Fibroblast of lung (primary cell): ENCODE measurements at regions not wholly inside any gene's neighbourhood (a gene's known extent, or its start where the extent isn't known, plus 50 kb on each side); places are given as distances from the start of the nearest gene placed in this dataset.

ENCODE experiments used
- DNase-seq, 2 donors: peaks; one replicate each; pipeline versions ENCODE4 v3.0.0 to v3.0.0-alpha.2; 2010; ENCODE audit warnings: low read depth in 2 of 2
- H2AFZ ChIP-seq: 2 replicates; pipeline ENCODE4 v1.5.1; 2012; ENCODE audit warnings: low read length, control low read depth, inconsistent platforms
- H3K27ac ChIP-seq: 2 replicates; pipeline ENCODE4 v1.5.1; 2011; ENCODE audit warnings: low read length, control low read depth; ENCODE audit not compliant: insufficient read depth
- H3K27me3 ChIP-seq: 2 replicates; pipeline ENCODE4 v1.5.1; 2011; ENCODE audit warnings: mild to moderate bottlenecking, low read length; ENCODE audit not compliant: control insufficient read depth, insufficient read depth
- H3K36me3 ChIP-seq: 2 replicates; pipeline ENCODE4 v1.5.1; 2011; ENCODE audit warnings: low read length; ENCODE audit not compliant: control insufficient read depth, insufficient read depth
- H3K4me1 ChIP-seq: 2 replicates; pipeline ENCODE4 v1.5.1; 2011; ENCODE audit warnings: low read length; ENCODE audit not compliant: control insufficient read depth, insufficient read depth; ENCODE audit errors: extremely low read depth
- H3K4me2 ChIP-seq: 2 replicates; pipeline ENCODE4 v1.5.1; 2011; ENCODE audit warnings: low read length, control low read depth; ENCODE audit not compliant: insufficient read depth; ENCODE audit errors: extremely low read depth
- H3K4me3 ChIP-seq, 4 experiments: fragments of 200-600 bp in 1 of 4; sonication (generic) in 1 of 4; replicated peaks in 1 of 4; 2 replicates each; pipeline ENCODE4 v1.5.1; 2011 to 2016; ENCODE audit warnings: low read length in 4 of 4, low read depth in 3 of 4, mild to moderate bottlenecking in 3 of 4, control low read depth in 2 of 4, inconsistent platforms in 1 of 4, mixed read lengths in 1 of 4; ENCODE audit not compliant: insufficient read depth in 1 of 4; ENCODE audit errors: control extremely low read depth in 1 of 4
- H3K79me2 ChIP-seq: 2 replicates; pipeline ENCODE4 v1.5.1; 2012; ENCODE audit warnings: mild to moderate bottlenecking, low read length, inconsistent platforms; ENCODE audit not compliant: control insufficient read depth, insufficient read depth
- H3K9ac ChIP-seq: 2 replicates; pipeline ENCODE4 v1.5.1; 2011; ENCODE audit warnings: mild to moderate bottlenecking, low read length, control low read depth; ENCODE audit not compliant: insufficient read depth
- H3K9me3 ChIP-seq: 2 replicates; pipeline ENCODE4 v1.5.1; 2012; ENCODE audit warnings: low read depth, low read length; ENCODE audit not compliant: control insufficient read depth, insufficient read depth
- H4K20me1 ChIP-seq: 2 replicates; pipeline ENCODE4 v1.5.1; 2011; ENCODE audit warnings: low read length; ENCODE audit not compliant: control insufficient read depth, insufficient read depth; ENCODE audit errors: extremely low read depth
- EZH2 ChIP-seq: IDR thresholded peaks from 2 replicates; pipeline ENCODE4 v1.5.1; 2012; ENCODE audit warnings: low read length, control low read depth, mild to moderate bottlenecking; ENCODE audit errors: missing control alignments
- TF ChIP-seq, protein P1 (sequence below), 2 donors: IDR thresholded peaks in 1 of 2; conservative IDR thresholded peaks in 1 of 2; 1 replicate in 1 of 2; 2 replicates in 1 of 2; pipeline ENCODE4 v1.5.1; 2011 to 2012; ENCODE audit warnings: low read length in 2 of 2, control low read depth in 1 of 2, inconsistent platforms in 1 of 2, low read depth in 1 of 2, mild to moderate bottlenecking in 1 of 2

DNA sequence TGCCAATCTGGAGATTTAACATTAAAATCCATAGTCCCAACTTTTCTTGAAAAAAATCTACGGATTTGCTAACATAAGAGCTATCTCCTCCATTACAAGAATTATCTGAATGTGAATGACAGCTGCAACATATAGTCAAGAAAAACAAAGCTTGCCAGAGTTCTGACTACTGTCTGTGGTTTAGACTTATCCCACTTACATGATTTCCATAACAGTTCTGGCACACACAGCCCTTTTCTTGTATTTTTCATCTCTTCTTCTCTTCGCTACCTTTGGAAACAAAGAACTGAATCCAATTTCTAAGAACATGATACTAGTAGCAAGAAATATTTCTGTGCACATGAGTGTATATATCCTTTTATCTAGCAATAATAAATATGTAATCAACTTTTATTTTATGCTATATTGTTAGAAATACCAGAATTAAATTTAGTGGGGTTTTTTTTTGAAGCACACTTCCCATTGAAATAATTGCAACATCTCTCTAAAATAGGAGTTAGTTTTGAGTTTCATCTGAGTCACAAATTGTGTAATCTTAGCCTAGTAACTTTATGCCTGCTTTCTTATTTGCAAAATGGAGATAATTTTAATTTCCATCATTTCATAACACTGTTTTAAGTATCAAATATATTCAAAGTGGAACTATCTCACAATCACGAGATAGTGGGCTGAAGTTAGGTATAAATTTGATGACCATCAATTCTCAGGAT is 1217.6 kb downstream of the JRKL start:
- Histone ChIP-seq H3K4me2 (no peak overlapping the region), H3K4me1 (no peaks in the 10 kb centered on the region), H3K36me3 (no peaks in the 10 kb centered on the region), H2AFZ (no peak overlapping the region), H3K27ac (no peak overlapping the region), H3K27me3 (no peaks in the 10 kb centered on the region), H3K79me2 (no peaks in the 10 kb centered on the region), H3K9me3 (no peaks in the 10 kb centered on the region), H4K20me1 (no peaks in the 10 kb centered on the region), H3K9ac (no peak overlapping the region), H3K4me3 (no peak overlapping the region)
- no peak for TF ChIP-seq EZH2
- TF ChIP-seq, protein P1, sequence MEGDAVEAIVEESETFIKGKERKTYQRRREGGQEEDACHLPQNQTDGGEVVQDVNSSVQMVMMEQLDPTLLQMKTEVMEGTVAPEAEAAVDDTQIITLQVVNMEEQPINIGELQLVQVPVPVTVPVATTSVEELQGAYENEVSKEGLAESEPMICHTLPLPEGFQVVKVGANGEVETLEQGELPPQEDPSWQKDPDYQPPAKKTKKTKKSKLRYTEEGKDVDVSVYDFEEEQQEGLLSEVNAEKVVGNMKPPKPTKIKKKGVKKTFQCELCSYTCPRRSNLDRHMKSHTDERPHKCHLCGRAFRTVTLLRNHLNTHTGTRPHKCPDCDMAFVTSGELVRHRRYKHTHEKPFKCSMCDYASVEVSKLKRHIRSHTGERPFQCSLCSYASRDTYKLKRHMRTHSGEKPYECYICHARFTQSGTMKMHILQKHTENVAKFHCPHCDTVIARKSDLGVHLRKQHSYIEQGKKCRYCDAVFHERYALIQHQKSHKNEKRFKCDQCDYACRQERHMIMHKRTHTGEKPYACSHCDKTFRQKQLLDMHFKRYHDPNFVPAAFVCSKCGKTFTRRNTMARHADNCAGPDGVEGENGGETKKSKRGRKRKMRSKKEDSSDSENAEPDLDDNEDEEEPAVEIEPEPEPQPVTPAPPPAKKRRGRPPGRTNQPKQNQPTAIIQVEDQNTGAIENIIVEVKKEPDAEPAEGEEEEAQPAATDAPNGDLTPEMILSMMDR (conservative IDR thresholded peaks at IDR 0.05 in 1 of 2, IDR thresholded peaks at IDR 0.05 in 1 of 2; ENCODE audit: low read depth in 1 of 2, low read length in 2 of 2): no peak
- peak; percentile 6 to 56 for DNase-seq

DNA sequence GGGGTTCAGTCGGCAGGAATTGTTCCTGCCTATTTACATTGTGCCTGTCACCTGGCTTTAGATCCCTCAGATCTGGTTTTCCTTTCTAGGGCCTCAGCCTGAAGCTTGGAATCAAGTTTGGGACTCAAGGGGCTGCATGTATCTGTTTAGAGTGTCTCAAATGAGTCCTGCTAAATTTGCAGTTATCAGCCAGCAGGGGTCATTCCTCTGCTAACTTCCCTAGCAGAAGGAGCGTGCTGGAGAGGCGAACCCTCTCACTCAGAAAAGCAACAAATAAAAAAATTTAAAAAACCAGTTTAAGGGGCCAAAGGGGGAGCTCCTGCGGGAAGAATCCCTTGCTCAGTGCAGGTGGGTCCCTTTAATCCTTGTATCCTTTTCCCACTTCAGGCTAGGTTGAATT is 1220.2 kb downstream of the JRKL start:
- Histone ChIP-seq H3K9ac (no peak overlapping the region), H3K27me3 (no peaks in the 10 kb centered on the region), H3K9me3 (no peaks in the 10 kb centered on the region), H3K36me3 (no peaks in the 10 kb centered on the region), H3K4me1 (no peaks in the 10 kb centered on the region), H3K4me2 (no peak overlapping the region), H3K4me3 (no peak overlapping the region), H3K27ac (no peak overlapping the region), H3K79me2 (no peaks in the 10 kb centered on the region), H2AFZ (no peak overlapping the region), H4K20me1 (no peaks in the 10 kb centered on the region)
- DNase-seq: peak in 1 of 2 donors; percentile 22
- TF ChIP-seq, protein P1 (conservative IDR thresholded peaks at IDR 0.05 in 1 of 2, IDR thresholded peaks at IDR 0.05 in 1 of 2; ENCODE audit: low read depth in 1 of 2, low read length in 2 of 2): peak in 1 of 2 donors; percentile 20
- TF ChIP-seq EZH2: no peak

DNA sequence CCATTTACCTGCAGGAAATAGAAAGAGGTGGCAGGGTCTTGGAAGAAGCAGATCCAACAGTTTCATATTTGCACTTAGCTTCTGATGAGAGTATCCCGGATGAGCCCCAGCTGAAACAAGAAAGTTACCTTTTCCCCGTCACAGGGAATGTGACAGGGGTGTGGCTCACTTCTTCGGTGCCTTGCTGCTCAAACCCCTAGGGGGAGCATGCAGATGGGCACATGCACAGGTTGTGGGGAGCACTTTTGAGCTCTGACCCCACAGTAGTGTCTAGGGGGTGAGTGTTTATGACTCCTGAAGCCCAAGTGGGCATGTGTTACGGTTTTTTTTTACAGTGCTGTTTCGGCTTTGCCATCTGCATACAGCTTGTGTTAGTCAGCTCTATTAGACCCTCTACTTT is 1221.0 kb downstream of the JRKL start:
- Histone ChIP-seq H4K20me1 (no peaks in the 10 kb centered on the region), H3K79me2 (no peaks in the 10 kb centered on the region), H3K4me1 (no peaks in the 10 kb centered on the region), H3K27me3 (no peaks in the 10 kb centered on the region), H3K36me3 (no peaks in the 10 kb centered on the region), H3K27ac (no peak overlapping the region), H2AFZ (no peak overlapping the region), H3K9me3 (no peaks in the 10 kb centered on the region), H3K9ac (no peak overlapping the region), H3K4me2 (no peak overlapping the region), H3K4me3 (no peak overlapping the region)
- no peak for DNase-seq
- TF ChIP-seq, protein P1 (conservative IDR thresholded peaks at IDR 0.05 in 1 of 2, IDR thresholded peaks at IDR 0.05 in 1 of 2; ENCODE audit: low read depth in 1 of 2, low read length in 2 of 2): no peak
- no peak for TF ChIP-seq EZH2
